ENCODE measurements at regions not wholly inside any gene's neighbourhood (a gene's known extent, or its start where the extent isn't known, plus 50 kb on each side); places are given as distances from the start of the nearest gene placed in this dataset.

DNA sequence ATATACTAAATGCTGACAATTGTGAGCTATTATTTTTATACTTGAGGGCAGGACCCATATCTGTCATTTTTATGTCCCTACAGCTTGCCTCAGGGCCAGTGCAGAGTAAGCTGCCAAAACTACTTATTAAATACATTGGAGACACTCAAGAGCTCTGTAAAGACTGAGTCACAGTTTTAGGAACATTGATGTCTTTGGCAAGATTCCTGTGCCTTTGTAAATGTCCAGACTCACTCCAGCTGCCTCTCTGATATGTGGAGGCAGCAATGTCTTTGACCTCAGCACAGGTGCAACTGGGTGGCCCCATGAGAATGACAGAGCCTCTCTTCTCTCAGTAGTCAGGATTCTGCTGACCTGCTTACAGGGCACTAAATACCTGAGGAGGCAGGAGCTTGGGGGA, 363.2 kb downstream of the OSTF1 start:
- H2AFZ ChIP-seq (ENCODE audit: low read depth, low read length, poor library complexity, severe bottlenecking), result no peak overlapping the region
- TF ChIP-seq MAX (IDR thresholded peaks at IDR 0.05) (no peak), ELF1 (IDR thresholded peaks at IDR 0.05; ENCODE audit: borderline replicate concordance, low read depth) (no peak)
- no TSS peak for BruUV-seq (replicated peaks)
- H3K9me3 ChIP-seq (ENCODE audit: control insufficient read depth in 1 of 2, insufficient read depth in 1 of 2, low read depth in 1 of 2, low read length in 2 of 2), result no peaks in the 10 kb centered on the region
- H3K36me3 ChIP-seq (ENCODE audit: control insufficient read depth in 1 of 2, insufficient read depth in 2 of 2, low read length in 2 of 2), result no peaks in the 10 kb centered on the region
- ChIA-PET POLR2A (no interaction called here), RAD21 (ENCODE audit: low non-redundant PET in 1 of 2, low total read pairs in 2 of 2, uncharacterized antibody in 2 of 2, unreplicated experiment in 2 of 2) (no interaction called here), CTCF (no interaction called here)
- H3K79me2 ChIP-seq (ENCODE audit: insufficient read depth, low read length), result no peaks in the 10 kb centered on the region
- intact Hi-C loops (cut with micrococcal nuclease), result loop anchor here (10.0 kb wide), 1 partner anchor 63 kb away; no protein-coding TSS in a partner anchor
- no peak overlapping the region for H3K4me3 ChIP-seq (replicated peaks in 1 of 2; ENCODE audit: low read depth in 1 of 2, low read length in 2 of 2)
- DNase-seq (ENCODE audit: low read depth, low spot score) (no peak), ATAC-seq (no peak)
- H3K4me1 ChIP-seq (ENCODE audit: control insufficient read depth in 1 of 2, insufficient read depth in 2 of 2, low read length in 2 of 2), result no peaks in the 10 kb centered on the region
- H4K20me1 ChIP-seq (ENCODE audit: insufficient read depth), result no peaks in the 10 kb centered on the region
- no peak overlapping the region for H3K27ac ChIP-seq (ENCODE audit: low read depth, low read length)
- H3K4me2 ChIP-seq (ENCODE audit: low read length), result no peak overlapping the region
- H3K9ac ChIP-seq (ENCODE audit: low read length), result no peak overlapping the region
- H3K9me2 ChIP-seq (ENCODE audit: insufficient read depth), result no peaks in the 10 kb centered on the region
- H3K27me3 ChIP-seq (ENCODE audit: insufficient read depth, low read length), result peaks cover 15% of the 10 kb centered on the region; the same call in 1 of the 2 replicates

DNA sequence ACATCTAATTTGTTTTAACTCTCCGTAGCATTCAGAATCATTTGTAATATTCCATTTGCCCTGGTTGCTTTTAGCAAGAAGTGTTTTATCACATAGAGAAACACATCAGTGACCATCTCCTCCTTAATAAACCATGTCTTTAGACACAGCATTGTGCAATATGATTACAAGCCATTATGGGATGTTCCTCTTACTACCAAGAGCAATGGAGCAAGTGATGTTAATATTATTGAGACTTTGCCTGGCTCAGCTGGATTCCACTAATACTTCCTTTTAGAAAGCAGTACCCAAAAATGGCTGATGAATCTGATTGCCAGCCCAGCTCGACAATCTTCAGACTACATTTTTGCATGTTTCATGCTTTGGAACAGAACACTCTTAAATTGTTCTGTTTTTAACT, 364.2 kb downstream of the OSTF1 start:
- Histone ChIP-seq H2AFZ (ENCODE audit: low read depth, low read length, poor library complexity, severe bottlenecking) (no peak overlapping the region), H3K4me2 (ENCODE audit: low read length) (no peak overlapping the region), H3K27me3 (ENCODE audit: insufficient read depth, low read length) (peaks cover 15% of the 10 kb centered on the region; the same call in 1 of the 2 replicates), H3K9me3 (ENCODE audit: control insufficient read depth in 1 of 2, insufficient read depth in 1 of 2, low read depth in 1 of 2, low read length in 2 of 2) (no peaks in the 10 kb centered on the region), H3K9ac (ENCODE audit: low read length) (no peak overlapping the region), H3K79me2 (ENCODE audit: insufficient read depth, low read length) (no peaks in the 10 kb centered on the region), H3K9me2 (ENCODE audit: insufficient read depth) (no peaks in the 10 kb centered on the region), H3K27ac (ENCODE audit: low read depth, low read length) (no peak overlapping the region), H3K4me1 (ENCODE audit: control insufficient read depth in 1 of 2, insufficient read depth in 2 of 2, low read length in 2 of 2) (no peaks in the 10 kb centered on the region), H4K20me1 (ENCODE audit: insufficient read depth) (no peaks in the 10 kb centered on the region), H3K36me3 (ENCODE audit: control insufficient read depth in 1 of 2, insufficient read depth in 2 of 2, low read length in 2 of 2) (no peaks in the 10 kb centered on the region), H3K4me3 (replicated peaks in 1 of 2; ENCODE audit: low read depth in 1 of 2, low read length in 2 of 2) (no peak overlapping the region)
- RAD21 ChIA-PET (ENCODE audit: low non-redundant PET in 1 of 2, low total read pairs in 2 of 2, uncharacterized antibody in 2 of 2, unreplicated experiment in 2 of 2), result no interaction called here
- BruUV-seq (replicated peaks), result no TSS peak
- POLR2A ChIA-PET, result no interaction called here
- DNase-seq (ENCODE audit: low read depth, low spot score) (no peak), ATAC-seq (no peak)
- CTCF ChIA-PET, result no interaction called here
- intact Hi-C loops (cut with micrococcal nuclease), result loop anchor here (10.0 kb wide), 1 partner anchor 62 kb away; no protein-coding TSS in a partner anchor
- TF ChIP-seq ATF3 (IDR thresholded peaks at IDR 0.05) (no peak), EZH2 (IDR thresholded peaks at IDR 0.05) (no peak), ZNF274 (IDR thresholded peaks at IDR 0.05; ENCODE audit: low read depth, low read length) (no peak), ZFX (IDR thresholded peaks at IDR 0.05) (no peak), ELF1 (IDR thresholded peaks at IDR 0.05; ENCODE audit: borderline replicate concordance, low read depth) (no peak), EGR1 (IDR thresholded peaks at IDR 0.05; ENCODE audit: low read depth) (no peak), SRF (IDR thresholded peaks at IDR 0.05; ENCODE audit: low read depth) (no peak), REST (IDR thresholded peaks at IDR 0.05; ENCODE audit: low read depth) (no peak), FOSL1 (IDR thresholded peaks at IDR 0.05; ENCODE audit: low read depth) (no peak), SIN3A (IDR thresholded peaks at IDR 0.05; ENCODE audit: low read depth) (no peak), CTCF (IDR thresholded peaks at IDR 0.05 in 2 of 3, conservative IDR thresholded peaks at IDR 0.05 in 1 of 3; ENCODE audit: borderline replicate concordance in 1 of 3, insufficient read depth in 1 of 3, low read depth in 2 of 3, low read length in 2 of 3) (no peak)
- TF ChIP-seq, protein P1, sequence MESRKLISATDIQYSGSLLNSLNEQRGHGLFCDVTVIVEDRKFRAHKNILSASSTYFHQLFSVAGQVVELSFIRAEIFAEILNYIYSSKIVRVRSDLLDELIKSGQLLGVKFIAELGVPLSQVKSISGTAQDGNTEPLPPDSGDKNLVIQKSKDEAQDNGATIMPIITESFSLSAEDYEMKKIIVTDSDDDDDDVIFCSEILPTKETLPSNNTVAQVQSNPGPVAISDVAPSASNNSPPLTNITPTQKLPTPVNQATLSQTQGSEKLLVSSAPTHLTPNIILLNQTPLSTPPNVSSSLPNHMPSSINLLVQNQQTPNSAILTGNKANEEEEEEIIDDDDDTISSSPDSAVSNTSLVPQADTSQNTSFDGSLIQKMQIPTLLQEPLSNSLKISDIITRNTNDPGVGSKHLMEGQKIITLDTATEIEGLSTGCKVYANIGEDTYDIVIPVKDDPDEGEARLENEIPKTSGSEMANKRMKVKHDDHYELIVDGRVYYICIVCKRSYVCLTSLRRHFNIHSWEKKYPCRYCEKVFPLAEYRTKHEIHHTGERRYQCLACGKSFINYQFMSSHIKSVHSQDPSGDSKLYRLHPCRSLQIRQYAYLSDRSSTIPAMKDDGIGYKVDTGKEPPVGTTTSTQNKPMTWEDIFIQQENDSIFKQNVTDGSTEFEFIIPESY (IDR thresholded peaks at IDR 0.05; ENCODE audit: extremely low read depth, insufficient replicate concordance, low read length), result no peak
